Fibroblast of lung (primary cell): ENCODE measurements at regions not wholly inside any gene's neighbourhood (a gene's known extent, or its start where the extent isn't known, plus 50 kb on each side); places are given as distances from the start of the nearest gene placed in this dataset.

Source experiments
- EZH2 ChIP-seq: IDR thresholded peaks from 2 replicates; pipeline ENCODE4 v1.5.1; 2012; ENCODE audit warnings: low read length, control low read depth, mild to moderate bottlenecking; ENCODE audit errors: missing control alignments
- TF ChIP-seq, protein P1 (sequence below), 2 donors: IDR thresholded peaks in 1 of 2; conservative IDR thresholded peaks in 1 of 2; 1 replicate in 1 of 2; 2 replicates in 1 of 2; pipeline ENCODE4 v1.5.1; 2011 to 2012; ENCODE audit warnings: low read length in 2 of 2, control low read depth in 1 of 2, inconsistent platforms in 1 of 2, low read depth in 1 of 2, mild to moderate bottlenecking in 1 of 2

DNA sequence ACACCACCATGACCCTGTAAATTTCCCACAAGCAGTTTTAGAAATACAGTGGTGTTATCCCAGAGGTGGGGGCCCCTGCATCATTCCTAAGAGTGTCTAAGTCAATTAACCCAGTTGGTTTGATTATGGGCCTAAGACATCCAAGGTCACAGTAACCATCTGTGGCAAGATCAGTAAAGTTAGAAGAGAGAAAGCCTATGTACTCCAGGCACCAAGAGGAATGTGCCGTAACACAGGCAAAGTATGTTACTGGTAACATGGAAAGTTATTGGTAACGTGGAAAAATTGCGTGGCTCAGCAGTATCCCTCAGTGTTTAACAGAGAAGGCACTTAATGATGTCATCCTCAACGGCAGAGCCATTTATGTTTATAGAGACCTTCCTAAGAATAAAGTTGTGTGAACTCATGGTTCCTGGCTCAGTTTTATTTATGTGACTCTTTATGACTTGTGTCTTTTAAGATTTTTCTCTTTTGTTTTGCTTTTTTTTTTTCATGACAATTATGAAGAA, 144.1 kb upstream of the RASGRP1 start:
- TF ChIP-seq, protein P1, sequence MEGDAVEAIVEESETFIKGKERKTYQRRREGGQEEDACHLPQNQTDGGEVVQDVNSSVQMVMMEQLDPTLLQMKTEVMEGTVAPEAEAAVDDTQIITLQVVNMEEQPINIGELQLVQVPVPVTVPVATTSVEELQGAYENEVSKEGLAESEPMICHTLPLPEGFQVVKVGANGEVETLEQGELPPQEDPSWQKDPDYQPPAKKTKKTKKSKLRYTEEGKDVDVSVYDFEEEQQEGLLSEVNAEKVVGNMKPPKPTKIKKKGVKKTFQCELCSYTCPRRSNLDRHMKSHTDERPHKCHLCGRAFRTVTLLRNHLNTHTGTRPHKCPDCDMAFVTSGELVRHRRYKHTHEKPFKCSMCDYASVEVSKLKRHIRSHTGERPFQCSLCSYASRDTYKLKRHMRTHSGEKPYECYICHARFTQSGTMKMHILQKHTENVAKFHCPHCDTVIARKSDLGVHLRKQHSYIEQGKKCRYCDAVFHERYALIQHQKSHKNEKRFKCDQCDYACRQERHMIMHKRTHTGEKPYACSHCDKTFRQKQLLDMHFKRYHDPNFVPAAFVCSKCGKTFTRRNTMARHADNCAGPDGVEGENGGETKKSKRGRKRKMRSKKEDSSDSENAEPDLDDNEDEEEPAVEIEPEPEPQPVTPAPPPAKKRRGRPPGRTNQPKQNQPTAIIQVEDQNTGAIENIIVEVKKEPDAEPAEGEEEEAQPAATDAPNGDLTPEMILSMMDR (conservative IDR thresholded peaks at IDR 0.05 in 1 of 2, IDR thresholded peaks at IDR 0.05 in 1 of 2; ENCODE audit: low read depth in 1 of 2, low read length in 2 of 2): no peak
- TF ChIP-seq EZH2: no peak
